ENCODE measurements at regions not wholly inside any gene's neighbourhood (a gene's known extent, or its start where the extent isn't known, plus 50 kb on each side); places are given as distances from the start of the nearest gene placed in this dataset.

- H3K9me3 Mint-ChIP-seq, result peaks cover 5% of the 10 kb centered on the region
- H3K4me3 Mint-ChIP-seq, result no peak overlapping the region
- intact Hi-C loops (cut with DNase I, micrococcal nuclease), result no loop called here
Measured at GRCh38 chr7:4338556-4338955, 343.5 kb upstream of the FOXK1 start.

GRCh38 chr7:4343272-4344247 lies 338.5 kb upstream of the FOXK1 start:
- no peaks in the 10 kb centered on the region for H3K36me3 ChIP-seq (ENCODE audit: insufficient read depth, low read length)
- H3K27me3 Mint-ChIP-seq, result peaks cover 18% of the 10 kb centered on the region
- H3K4me3 ChIP-seq (ENCODE audit: low read length), result no peak overlapping the region
- ChIA-PET CTCF (no interaction called here), POLR2A (no interaction called here)
- no peak overlapping the region for H3K27ac ChIP-seq (ENCODE audit: low read depth in 1 of 2, low read length in 2 of 2)
- TF ChIP-seq, protein P1, sequence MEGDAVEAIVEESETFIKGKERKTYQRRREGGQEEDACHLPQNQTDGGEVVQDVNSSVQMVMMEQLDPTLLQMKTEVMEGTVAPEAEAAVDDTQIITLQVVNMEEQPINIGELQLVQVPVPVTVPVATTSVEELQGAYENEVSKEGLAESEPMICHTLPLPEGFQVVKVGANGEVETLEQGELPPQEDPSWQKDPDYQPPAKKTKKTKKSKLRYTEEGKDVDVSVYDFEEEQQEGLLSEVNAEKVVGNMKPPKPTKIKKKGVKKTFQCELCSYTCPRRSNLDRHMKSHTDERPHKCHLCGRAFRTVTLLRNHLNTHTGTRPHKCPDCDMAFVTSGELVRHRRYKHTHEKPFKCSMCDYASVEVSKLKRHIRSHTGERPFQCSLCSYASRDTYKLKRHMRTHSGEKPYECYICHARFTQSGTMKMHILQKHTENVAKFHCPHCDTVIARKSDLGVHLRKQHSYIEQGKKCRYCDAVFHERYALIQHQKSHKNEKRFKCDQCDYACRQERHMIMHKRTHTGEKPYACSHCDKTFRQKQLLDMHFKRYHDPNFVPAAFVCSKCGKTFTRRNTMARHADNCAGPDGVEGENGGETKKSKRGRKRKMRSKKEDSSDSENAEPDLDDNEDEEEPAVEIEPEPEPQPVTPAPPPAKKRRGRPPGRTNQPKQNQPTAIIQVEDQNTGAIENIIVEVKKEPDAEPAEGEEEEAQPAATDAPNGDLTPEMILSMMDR (IDR thresholded peaks at IDR 0.05), result no peak
- H3K9me3 Mint-ChIP-seq, result peaks cover 3% of the 10 kb centered on the region
- no peaks in the 10 kb centered on the region for H3K27me3 ChIP-seq (ENCODE audit: control insufficient read depth in 1 of 2, insufficient read depth in 2 of 2, low read length in 2 of 2)
- ATAC-seq (ENCODE audit: poor library complexity), result no peak
- H3K4me3 Mint-ChIP-seq, result no peak overlapping the region
- DNase-seq, result no peak
- no peaks in the 10 kb centered on the region for H3K4me1 ChIP-seq (ENCODE audit: insufficient read depth, low read length)
- intact Hi-C loops (cut with DNase I, micrococcal nuclease), result no loop called here
- no peaks in the 10 kb centered on the region for H3K36me3 Mint-ChIP-seq (ENCODE audit: low read depth)
- H3K9me3 ChIP-seq (ENCODE audit: control insufficient read depth in 1 of 2, insufficient read depth in 1 of 2, low read length in 2 of 2), result peaks cover 0 to 12% of the 10 kb centered on the region in 2 experiments
- no peaks in the 10 kb centered on the region for H3K4me1 Mint-ChIP-seq (ENCODE audit: low read depth)
- H3K27ac Mint-ChIP-seq, result no peak overlapping the region

More at GRCh38 chr7:4338556-4338955, 343.5 kb upstream of the FOXK1 start:
- TF ChIP-seq, protein P1 (IDR thresholded peaks at IDR 0.05), result no peak
- no peaks in the 10 kb centered on the region for H3K27me3 ChIP-seq (ENCODE audit: control insufficient read depth in 1 of 2, insufficient read depth in 2 of 2, low read length in 2 of 2)
- H3K27ac ChIP-seq (ENCODE audit: low read depth in 1 of 2, low read length in 2 of 2), result no peak overlapping the region
- peaks cover 6% of the 10 kb centered on the region for H3K27me3 Mint-ChIP-seq
- H3K4me1 Mint-ChIP-seq (ENCODE audit: low read depth), result no peaks in the 10 kb centered on the region
- no peaks in the 10 kb centered on the region for H3K36me3 ChIP-seq (ENCODE audit: insufficient read depth, low read length)
- H3K4me1 ChIP-seq (ENCODE audit: insufficient read depth, low read length), result no peaks in the 10 kb centered on the region
- no peak overlapping the region for H3K27ac Mint-ChIP-seq
- ChIA-PET CTCF (no interaction called here), POLR2A (no interaction called here)
- ATAC-seq (ENCODE audit: poor library complexity) (no peak), DNase-seq (no peak)
- no peak overlapping the region for H3K4me3 ChIP-seq (ENCODE audit: low read length)
- peaks cover 4 to 16% of the 10 kb centered on the region in 2 experiments for H3K9me3 ChIP-seq (ENCODE audit: control insufficient read depth in 1 of 2, insufficient read depth in 1 of 2, low read length in 2 of 2)
- no peaks in the 10 kb centered on the region for H3K36me3 Mint-ChIP-seq (ENCODE audit: low read depth)

GRCh38 chr7:4345004-4345403 lies 337.1 kb upstream of the FOXK1 start:
- H3K9me3 ChIP-seq (ENCODE audit: control insufficient read depth in 1 of 2, insufficient read depth in 1 of 2, low read length in 2 of 2), result peaks cover 0 to 12% of the 10 kb centered on the region in 2 experiments
- no peak for DNase-seq
- no peak overlapping the region for H3K4me3 Mint-ChIP-seq
- H3K27me3 ChIP-seq (ENCODE audit: control insufficient read depth in 1 of 2, insufficient read depth in 2 of 2, low read length in 2 of 2), result no peaks in the 10 kb centered on the region
- intact Hi-C loops (cut with DNase I, micrococcal nuclease), result no loop called here
- H3K27me3 Mint-ChIP-seq, result peaks cover 14% of the 10 kb centered on the region
- H3K27ac Mint-ChIP-seq, result no peak overlapping the region
- no peaks in the 10 kb centered on the region for H3K4me1 ChIP-seq (ENCODE audit: insufficient read depth, low read length)
- POLR2A ChIA-PET, result no interaction called here
- H3K36me3 Mint-ChIP-seq (ENCODE audit: low read depth), result no peaks in the 10 kb centered on the region
- peaks cover 3% of the 10 kb centered on the region for H3K9me3 Mint-ChIP-seq
- CTCF ChIA-PET, result no interaction called here
- ATAC-seq (ENCODE audit: poor library complexity), result no peak
- H3K27ac ChIP-seq (ENCODE audit: low read depth in 1 of 2, low read length in 2 of 2), result no peak overlapping the region
- no peaks in the 10 kb centered on the region for H3K4me1 Mint-ChIP-seq (ENCODE audit: low read depth)
- no peaks in the 10 kb centered on the region for H3K36me3 ChIP-seq (ENCODE audit: insufficient read depth, low read length)
- H3K4me3 ChIP-seq (ENCODE audit: low read length), result no peak overlapping the region
- TF ChIP-seq, protein P1 (IDR thresholded peaks at IDR 0.05), result no peak

Data from CD4-positive, alpha-beta T cell (primary cell).